Panc1 (cell line): ENCODE measurements at regions not wholly inside any gene's neighbourhood (a gene's known extent, or its start where the extent isn't known, plus 50 kb on each side); places are given as distances from the start of the nearest gene placed in this dataset.

Experiments
- ATAC-seq: fragments of 200-7000 bp; cut with Tn5 transposase; 2 replicates; pipeline ENCODE4 v1.9.1; 2020; ENCODE audit warnings: mild to moderate bottlenecking, moderate library complexity
- BruUV-seq: library from RNA; stranded (reverse); fragments of 400-500 nt; replicated peaks from 2 replicates; lab custom pipeline; 2021; lab: Mats Ljungman, UMichigan
- CTCF ChIA-PET: fragments of 300-600 bp; sonication (Branson Sonifier 250); formaldehyde crosslinking; loops from one replicate; lab custom pipeline; 2022; ENCODE audit warnings: antibody characterized with exemption; lab: Charles Lee
- POLR2A ChIA-PET: fragments of 300-600 bp; sonication (Branson Sonifier 250); formaldehyde crosslinking; loops from one replicate; lab custom pipeline; 2022; ENCODE audit warnings: antibody characterized with exemption; lab: Charles Lee
- DNase-seq: peaks from one replicate; pipeline ENCODE4 v3.0.0-alpha.2; 2010; ENCODE audit warnings: low read depth, low spot score
- H3K27ac ChIP-seq: 2 replicates; pipeline ENCODE4 v1.5.1; 2011; ENCODE audit warnings: mild to moderate bottlenecking, low read length, inconsistent platforms
- H3K27me3 ChIP-seq: fragments of 200-500 bp; sonication (Bioruptor generic); 2 replicates; pipeline ENCODE4 v1.6.0; 2014; ENCODE audit warnings: low read length, inconsistent platforms; ENCODE audit not compliant: control insufficient read depth, insufficient read depth
- H3K36me3 ChIP-seq: fragments of 200-500 bp; sonication (Bioruptor generic); 2 replicates; pipeline ENCODE4 v1.5.1; 2014; ENCODE audit warnings: inconsistent platforms, mild to moderate bottlenecking, low read length, moderate library complexity; ENCODE audit not compliant: control insufficient read depth, insufficient read depth
- H3K4me1 ChIP-seq: 2 replicates; pipeline ENCODE4 v1.5.1; 2011; ENCODE audit warnings: inconsistent platforms, mild to moderate bottlenecking, low read length, moderate library complexity; ENCODE audit not compliant: control insufficient read depth, insufficient read depth
- H3K4me3 ChIP-seq, 2 experiments: 2 replicates each; pipeline ENCODE4 v1.5.1; 2011 to 2012; ENCODE audit warnings: low read depth in 2 of 2, low read length in 2 of 2, mild to moderate bottlenecking in 2 of 2, inconsistent platforms in 1 of 2, moderate library complexity in 1 of 2
- H3K9me3 ChIP-seq: fragments of 200-500 bp; sonication (Bioruptor generic); 2 replicates; pipeline ENCODE4 v1.5.1; 2014; ENCODE audit warnings: low read depth, mild to moderate bottlenecking, inconsistent platforms, low read length, moderate library complexity; ENCODE audit not compliant: control insufficient read depth, insufficient read depth
- CTCF ChIP-seq: fragments of 450-650 bp; IDR thresholded peaks from 2 replicates; pipeline ENCODE4 v1.5.1; 2017; ENCODE audit warnings: mild to moderate bottlenecking
- POLR2AphosphoS5 ChIP-seq: IDR thresholded peaks from 2 replicates; pipeline ENCODE4 v1.6.1; 2012; ENCODE audit warnings: mild to moderate bottlenecking, low read depth, low read length, moderate library complexity
- REST ChIP-seq, 2 experiments: IDR thresholded peaks; 2 replicates each; pipeline ENCODE4 v1.6.1; 2011 to 2012; ENCODE audit warnings: low read depth in 2 of 2, control low read depth in 1 of 2, low read length in 1 of 2, mild to moderate bottlenecking in 1 of 2, moderate library complexity in 1 of 2; ENCODE audit not compliant: insufficient read depth in 1 of 2
- SIN3A ChIP-seq: IDR thresholded peaks from 2 replicates; pipeline ENCODE4 v1.6.1; 2012; ENCODE audit warnings: low read depth, mild to moderate bottlenecking, low read length, moderate library complexity, borderline replicate concordance; ENCODE audit not compliant: insufficient read depth
- TCF7L2 ChIP-seq: IDR thresholded peaks from 2 replicates; pipeline ENCODE4 v1.6.1; 2011; ENCODE audit warnings: mild to moderate bottlenecking, low read depth, low read length, inconsistent platforms
- in situ Hi-C: cut with HindIII; loops from 2 replicates; pipeline ENCODE4 v1.10.0; 2016; ENCODE audit warnings: low sequenced_read_pairs, low pct_unique_long_range_greater_than_20kb
- intact Hi-C: fragments of 100-400 bp; cut with micrococcal nuclease; formaldehyde crosslinking; loops from one replicate; pipeline ENCODE4 v1.10.0; 2022; ENCODE audit not compliant: unreplicated experiment

GRCh38 chr4:187786190-187786589 lies 209.4 kb upstream of the ZFP42 start:
- ATAC-seq (no peak), DNase-seq (no peak)
- POLR2A ChIA-PET, result no interaction called here
- BruUV-seq, result no TSS peak
- Histone ChIP-seq H3K27ac (no peak overlapping the region), H3K36me3 (no peaks in the 10 kb centered on the region), H3K4me1 (no peaks in the 10 kb centered on the region), H3K4me3 (no peak overlapping the region), H3K27me3 (no peaks in the 10 kb centered on the region), H3K9me3 (no peaks in the 10 kb centered on the region)
- in situ Hi-C loops (no loop called here), intact Hi-C loops (no loop called here)
- no peak for TF ChIP-seq POLR2AphosphoS5
- no peak for TF ChIP-seq CTCF
- no peak for TF ChIP-seq TCF7L2
- no peak for TF ChIP-seq SIN3A
- TF ChIP-seq REST (IDR thresholded peaks at IDR 0.05; ENCODE audit: insufficient read depth in 1 of 2, low read depth in 2 of 2, low read length in 1 of 2), result no peak
- CTCF ChIA-PET, result no interaction called here

GRCh38 chr4:187789078-187789477 lies 206.5 kb upstream of the ZFP42 start:
- intact Hi-C loops (no loop called here), in situ Hi-C loops (no loop called here)
- TF ChIP-seq CTCF (no peak), POLR2AphosphoS5 (no peak), TCF7L2 (no peak), REST (IDR thresholded peaks at IDR 0.05; ENCODE audit: insufficient read depth in 1 of 2, low read depth in 2 of 2, low read length in 1 of 2) (no peak), SIN3A (no peak)
- H3K4me1 ChIP-seq, result no peaks in the 10 kb centered on the region
- H3K27ac ChIP-seq, result no peak overlapping the region
- no TSS peak for BruUV-seq
- no peaks in the 10 kb centered on the region for H3K36me3 ChIP-seq
- H3K9me3 ChIP-seq, result no peaks in the 10 kb centered on the region
- ChIA-PET CTCF (no interaction called here), POLR2A (no interaction called here)
- ATAC-seq (no peak), DNase-seq (no peak)
- no peak overlapping the region for H3K4me3 ChIP-seq
- no peaks in the 10 kb centered on the region for H3K27me3 ChIP-seq
